GM19397 (cell line): ENCODE measurements at regions not wholly inside any gene's neighbourhood (a gene's known extent, or its start where the extent isn't known, plus 50 kb on each side); places are given as distances from the start of the nearest gene placed in this dataset.
"Not testable (repeated sequence)": the region's sequence is repeated elsewhere in the genome, so short reads cannot be mapped to it uniquely, and the experiment has no call there.

ENCODE experiments used
- ATAC-seq: cut with Tn5 transposase; IDR thresholded peaks from one replicate; pipeline ENCODE4 v1.9.1; 2021; ENCODE audit warnings: mild to moderate bottlenecking, moderate library complexity; ENCODE audit not compliant: unreplicated experiment

GRCh38 chr11:49499117-49499516 is 290.7 kb upstream of the FOLH1 start:
- ATAC-seq = no peak

- no peak for ATAC-seq
These were observed 296.8 kb upstream of the FOLH1 start for GRCh38 chr11:49505231-49505630.

GRCh38 chr11:49526240-49526829 is 317.9 kb upstream of the FOLH1 start:
- ATAC-seq = peak; percentile 93

DNA sequence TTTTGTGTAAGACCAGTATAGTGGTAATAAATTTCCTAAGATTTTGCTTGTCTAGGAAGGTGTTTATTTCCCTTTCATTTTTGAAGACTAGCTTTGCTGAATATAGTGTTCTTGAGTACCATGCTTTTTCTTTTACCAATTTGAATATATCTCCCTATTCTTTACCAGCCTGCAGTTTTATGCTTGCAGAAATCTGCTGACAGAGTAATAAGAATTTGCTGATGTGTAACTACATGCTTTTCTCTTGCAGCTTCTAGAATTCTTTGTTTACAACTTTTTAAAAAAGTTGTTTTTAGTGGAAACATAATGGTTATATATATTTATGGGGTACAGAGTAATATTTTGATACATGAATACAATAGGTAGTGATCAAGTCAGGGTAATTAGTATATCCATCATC is 324.8 kb upstream of the FOLH1 start:
- ATAC-seq = no peak

- not testable (repeated sequence) for ATAC-seq
These were observed 330.5 kb upstream of the FOLH1 start for GRCh38 chr11:49538927-49539326.

GRCh38 chr11:49558261-49558847 is 350.0 kb upstream of the FOLH1 start:
- ATAC-seq = not testable (repeated sequence)

DNA sequence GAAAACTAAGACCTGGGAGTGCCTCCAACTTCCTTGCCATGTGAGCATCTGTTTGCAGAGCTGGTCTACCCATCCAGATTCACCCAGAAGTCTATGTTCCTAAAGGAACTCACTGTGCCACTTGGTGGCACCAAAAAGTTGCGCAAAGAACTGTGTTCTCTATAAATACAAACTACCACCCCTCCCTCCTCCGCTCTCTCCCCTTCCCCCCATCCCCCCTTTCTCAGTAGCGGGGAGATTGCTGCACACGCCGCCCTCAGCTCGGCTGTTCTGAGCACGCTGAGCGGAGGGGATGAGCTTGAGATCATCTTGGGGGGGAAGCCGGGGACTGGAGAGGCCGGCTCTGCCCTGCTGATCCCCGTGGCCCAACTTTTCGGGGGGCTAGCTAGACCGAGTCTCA is 352.2 kb upstream of the FOLH1 start:
- ATAC-seq = not testable (repeated sequence)

DNA sequence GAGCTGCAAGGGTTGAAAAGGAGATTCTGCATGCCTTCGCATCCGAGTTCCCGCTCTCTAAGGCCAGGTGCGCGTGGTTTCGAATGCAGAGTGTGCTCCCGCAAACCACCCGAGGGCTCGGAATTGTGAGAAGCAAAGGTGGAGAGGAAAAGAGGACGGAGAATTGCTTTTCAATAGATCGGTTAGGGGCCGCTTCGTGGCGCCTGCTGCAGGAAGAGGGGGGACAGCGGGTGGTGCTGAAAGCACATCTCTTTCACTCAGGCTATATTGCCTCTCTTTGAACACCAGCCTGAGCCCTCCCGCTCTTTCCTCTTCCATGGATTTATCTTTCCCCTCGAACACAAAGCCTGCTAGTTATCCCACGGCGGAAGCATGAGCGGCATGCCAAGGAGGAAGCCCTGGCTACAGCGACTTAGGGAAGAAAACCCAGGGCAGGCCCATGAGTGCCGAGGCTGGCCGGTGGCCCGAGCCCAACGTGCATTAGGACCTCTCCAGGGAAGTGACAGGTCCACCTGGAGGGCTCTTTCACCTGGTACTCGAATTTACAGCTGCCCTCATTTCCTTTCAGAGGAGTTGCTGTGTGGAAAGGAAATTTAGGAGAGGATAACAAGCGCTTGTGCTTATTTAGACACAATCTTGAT is 353.0 kb upstream of the FOLH1 start:
- not testable (repeated sequence) for ATAC-seq

DNA sequence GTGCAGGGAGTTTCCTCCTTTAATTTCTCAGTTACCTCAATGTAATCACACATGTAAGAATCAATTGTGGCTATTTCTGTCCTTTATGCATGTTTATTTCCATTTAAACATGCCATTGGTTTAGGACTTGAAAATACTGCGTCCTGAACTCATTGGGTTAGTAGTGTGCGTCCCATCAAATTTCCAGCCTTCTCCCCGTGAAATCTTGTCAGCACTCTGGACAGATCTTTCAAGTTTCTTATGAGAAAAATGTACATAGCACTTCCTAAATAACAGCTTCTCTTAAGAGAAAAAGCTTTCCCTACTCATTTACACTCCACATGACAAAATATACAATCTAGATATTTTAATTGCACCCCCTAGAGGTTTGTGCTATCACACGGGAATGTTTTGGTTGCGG is 353.9 kb upstream of the FOLH1 start:
- not testable (repeated sequence) for ATAC-seq

DNA sequence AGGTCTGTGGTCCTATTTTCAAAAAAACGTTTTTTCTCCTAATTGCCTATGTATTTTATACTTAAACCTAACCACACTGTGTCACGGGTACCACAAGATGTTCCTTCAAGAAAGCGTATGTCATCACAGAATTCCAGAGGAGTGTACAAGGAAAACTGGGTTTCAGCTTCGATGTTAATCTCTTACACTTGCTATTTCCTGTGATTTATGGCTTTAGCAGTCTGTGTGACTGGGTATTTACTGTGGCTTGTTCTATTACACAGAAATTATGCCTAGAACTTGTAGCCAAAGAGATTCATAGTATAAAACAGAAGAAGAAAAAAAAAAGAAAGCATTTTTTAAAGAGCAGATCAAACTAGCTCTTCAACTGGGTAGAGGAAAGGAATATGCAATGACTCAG is 371.1 kb upstream of the FOLH1 start:
- not testable (repeated sequence) for ATAC-seq

- ATAC-seq = not testable (repeated sequence)
These were observed 366.7 kb upstream of the OR4C13 start for GRCh38 chr11:49585495-49585894.

GRCh38 chr11:49608892-49609291 is 343.3 kb upstream of the OR4C13 start:
- ATAC-seq = not testable (repeated sequence)

- not testable (repeated sequence) for ATAC-seq
These were observed 328.3 kb upstream of the OR4C13 start for GRCh38 chr11:49623872-49624271.

GRCh38 chr11:49670705-49671104 is 281.5 kb upstream of the OR4C13 start:
- ATAC-seq = not testable (repeated sequence)

GRCh38 chr11:49702121-49702520 is 250.1 kb upstream of the OR4C13 start:
- not testable (repeated sequence) for ATAC-seq

DNA sequence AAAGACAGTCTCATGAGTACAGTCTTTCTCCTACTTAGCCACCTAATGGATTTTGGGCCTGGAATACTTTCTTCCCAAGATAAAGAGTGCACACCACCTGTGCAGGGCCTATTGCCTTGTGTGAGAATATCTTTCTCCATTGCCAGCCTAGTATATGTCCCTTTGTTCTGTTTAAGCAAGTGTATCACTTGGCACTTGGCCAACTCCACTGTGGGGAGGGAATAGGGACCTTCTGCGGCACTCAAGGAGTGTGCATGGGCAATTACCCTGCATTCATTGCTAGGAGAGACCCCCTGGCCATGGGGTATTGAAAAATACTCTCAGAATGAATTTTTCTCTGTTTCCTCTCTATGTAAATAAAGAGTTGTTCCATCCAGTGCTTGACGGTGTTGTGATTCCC is 201.7 kb upstream of the OR4C13 start:
- not testable (repeated sequence) for ATAC-seq

- ATAC-seq = not testable (repeated sequence)
These were observed 201.2 kb upstream of the OR4C13 start for GRCh38 chr11:49750960-49751359.

GRCh38 chr11:49780791-49781190 is 171.4 kb upstream of the OR4C13 start:
- not testable (repeated sequence) for ATAC-seq

GRCh38 chr11:49782000-49782399 is 170.2 kb upstream of the OR4C13 start:
- not testable (repeated sequence) for ATAC-seq

GRCh38 chr11:49783841-49784240 is 168.3 kb upstream of the OR4C13 start:
- not testable (repeated sequence) for ATAC-seq

DNA sequence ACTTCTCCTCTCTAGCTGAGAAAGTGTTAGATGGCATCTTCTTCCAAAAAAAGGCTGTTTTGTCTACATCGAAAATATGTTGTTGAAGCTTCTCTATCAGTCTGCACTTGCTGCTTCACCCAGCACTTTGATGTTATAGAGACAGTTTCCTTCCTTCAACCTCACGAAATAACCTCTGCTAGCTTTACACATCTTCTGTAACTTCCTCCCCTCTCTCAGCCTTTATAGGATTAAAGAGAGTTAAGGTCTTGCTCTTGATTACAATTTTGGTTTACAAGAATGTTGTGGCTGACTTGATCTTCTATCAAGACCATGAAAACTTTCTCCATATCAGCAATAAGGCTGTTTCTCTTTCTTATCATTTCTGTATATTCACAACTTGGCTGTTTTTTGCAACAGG is 162.4 kb upstream of the OR4C13 start:
- not testable (repeated sequence) for ATAC-seq

DNA sequence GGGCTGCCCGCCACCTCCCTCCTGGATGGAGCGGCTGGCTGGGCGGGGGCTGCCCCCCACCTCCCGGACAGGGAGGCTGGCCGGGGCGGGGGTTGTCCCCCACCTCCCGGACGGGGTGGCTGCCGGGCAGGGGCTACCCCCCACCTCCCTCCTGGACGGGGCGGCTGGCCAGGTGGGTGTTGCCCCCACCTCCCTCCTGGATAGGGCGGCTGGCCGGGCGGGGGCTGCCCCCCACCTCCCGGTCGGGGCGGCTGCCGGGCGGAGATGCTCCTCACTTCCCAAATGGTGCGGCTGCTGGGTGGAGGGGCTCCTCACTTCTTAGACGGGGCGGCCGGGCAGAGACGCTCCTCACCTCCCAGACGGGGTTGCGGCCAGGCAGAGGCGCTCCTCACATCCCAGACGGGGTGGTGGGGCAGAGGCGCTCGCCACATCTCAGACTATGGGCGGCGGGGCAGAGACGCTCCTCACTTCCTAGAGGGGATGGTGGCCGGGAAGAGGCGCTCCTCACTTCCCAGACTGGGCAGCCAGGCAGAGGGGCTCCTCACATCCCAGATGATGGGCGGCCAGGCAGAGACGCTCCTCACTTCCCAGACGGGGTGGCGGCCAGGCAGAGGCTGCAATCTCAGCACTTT is 153.9 kb upstream of the OR4C13 start:
- not testable (repeated sequence) for ATAC-seq
